ENCODE measurements at regions not wholly inside any gene's neighbourhood (a gene's known extent, or its start where the extent isn't known, plus 50 kb on each side); places are given as distances from the start of the nearest gene placed in this dataset.
"Not testable (repeated sequence)": the region's sequence is repeated elsewhere in the genome, so short reads cannot be mapped to it uniquely, and the experiment has no call there.

DNA sequence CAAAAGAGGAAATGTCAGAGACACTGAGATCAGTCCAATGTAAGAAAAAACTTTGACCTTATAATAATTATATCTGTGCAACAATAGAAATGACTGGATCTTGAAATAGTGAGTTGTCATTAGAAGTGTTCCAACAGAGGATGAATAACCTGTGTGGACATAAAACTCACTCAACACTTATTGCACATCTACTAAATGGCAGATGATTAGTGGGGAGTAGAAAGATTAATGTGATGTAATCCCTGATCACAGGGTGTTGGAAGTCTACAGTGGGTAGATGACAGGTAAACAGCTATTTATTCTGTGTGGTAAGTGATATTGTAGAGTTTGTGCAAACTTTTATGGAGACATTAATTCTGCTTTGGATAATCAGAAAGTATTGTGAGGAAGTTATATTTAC lies 177.3 kb upstream of the HMHB1 start:
- TF ChIP-seq, protein P1, sequence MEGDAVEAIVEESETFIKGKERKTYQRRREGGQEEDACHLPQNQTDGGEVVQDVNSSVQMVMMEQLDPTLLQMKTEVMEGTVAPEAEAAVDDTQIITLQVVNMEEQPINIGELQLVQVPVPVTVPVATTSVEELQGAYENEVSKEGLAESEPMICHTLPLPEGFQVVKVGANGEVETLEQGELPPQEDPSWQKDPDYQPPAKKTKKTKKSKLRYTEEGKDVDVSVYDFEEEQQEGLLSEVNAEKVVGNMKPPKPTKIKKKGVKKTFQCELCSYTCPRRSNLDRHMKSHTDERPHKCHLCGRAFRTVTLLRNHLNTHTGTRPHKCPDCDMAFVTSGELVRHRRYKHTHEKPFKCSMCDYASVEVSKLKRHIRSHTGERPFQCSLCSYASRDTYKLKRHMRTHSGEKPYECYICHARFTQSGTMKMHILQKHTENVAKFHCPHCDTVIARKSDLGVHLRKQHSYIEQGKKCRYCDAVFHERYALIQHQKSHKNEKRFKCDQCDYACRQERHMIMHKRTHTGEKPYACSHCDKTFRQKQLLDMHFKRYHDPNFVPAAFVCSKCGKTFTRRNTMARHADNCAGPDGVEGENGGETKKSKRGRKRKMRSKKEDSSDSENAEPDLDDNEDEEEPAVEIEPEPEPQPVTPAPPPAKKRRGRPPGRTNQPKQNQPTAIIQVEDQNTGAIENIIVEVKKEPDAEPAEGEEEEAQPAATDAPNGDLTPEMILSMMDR (IDR thresholded peaks at IDR 0.05; ENCODE audit: extremely low read depth, missing control alignments) = no peak
- DNase-seq (ENCODE audit: low spot score) = no peak

DNA sequence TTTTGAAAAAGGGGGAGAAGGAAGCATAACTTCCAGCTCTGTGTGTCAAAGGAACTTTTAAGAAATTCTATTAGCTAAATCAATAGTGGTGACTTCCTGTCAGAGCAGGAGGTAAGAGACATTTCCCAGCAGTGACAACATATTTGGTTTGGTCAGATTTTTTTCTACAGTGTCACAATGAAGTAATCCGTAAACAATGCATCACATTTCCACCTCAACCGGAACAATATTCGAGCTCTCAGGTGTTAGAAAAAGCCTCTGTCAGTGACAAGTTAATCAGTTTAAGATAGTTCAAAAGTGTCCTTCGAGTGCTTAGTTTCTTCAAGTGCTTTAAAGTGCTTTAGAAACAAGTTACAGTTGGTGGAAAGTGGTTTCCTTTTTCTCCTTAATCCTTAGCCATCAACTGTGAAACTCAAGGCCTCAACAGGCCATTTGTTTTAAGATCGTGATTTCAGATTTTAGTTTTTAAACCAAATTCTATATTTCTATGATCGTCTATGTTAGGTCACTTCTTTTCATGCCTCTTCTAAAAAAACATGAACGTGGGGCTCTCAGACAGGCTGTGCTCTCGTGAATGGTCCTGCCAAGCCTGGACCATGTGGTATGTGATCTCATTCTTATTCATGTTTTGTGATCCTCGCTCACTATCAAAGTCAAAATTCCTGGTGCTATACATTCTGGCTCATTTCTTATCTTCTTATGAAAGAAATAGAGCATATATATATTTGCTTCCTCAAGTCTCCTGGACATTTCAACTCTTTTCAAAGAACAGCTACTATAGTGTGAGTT lies 181.9 kb upstream of the HMHB1 start:
- TF ChIP-seq, protein P1 (IDR thresholded peaks at IDR 0.05; ENCODE audit: extremely low read depth, missing control alignments) = no peak
- DNase-seq (ENCODE audit: low spot score) = no peak

DNA sequence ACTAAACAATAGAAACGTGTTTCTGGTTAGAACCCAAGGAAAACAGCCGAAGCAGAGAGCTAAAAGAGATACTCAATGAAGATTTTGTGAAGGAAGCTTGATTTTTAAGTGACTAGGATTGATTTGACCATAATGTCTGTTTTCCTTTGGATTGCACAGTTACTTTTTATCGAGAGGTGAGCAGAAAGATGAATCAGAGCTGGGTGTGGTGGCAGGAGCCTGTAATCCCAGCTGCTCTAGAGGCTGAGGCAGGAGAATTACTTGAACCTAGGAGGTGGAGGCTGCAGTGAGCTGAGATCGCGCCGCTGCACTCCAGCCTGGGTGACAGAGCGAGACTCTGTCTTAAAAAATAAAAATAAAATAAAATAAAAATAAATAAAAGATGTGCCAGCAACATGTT lies 186.9 kb upstream of the HMHB1 start:
- DNase-seq (ENCODE audit: low spot score) = not testable (repeated sequence)

DNA sequence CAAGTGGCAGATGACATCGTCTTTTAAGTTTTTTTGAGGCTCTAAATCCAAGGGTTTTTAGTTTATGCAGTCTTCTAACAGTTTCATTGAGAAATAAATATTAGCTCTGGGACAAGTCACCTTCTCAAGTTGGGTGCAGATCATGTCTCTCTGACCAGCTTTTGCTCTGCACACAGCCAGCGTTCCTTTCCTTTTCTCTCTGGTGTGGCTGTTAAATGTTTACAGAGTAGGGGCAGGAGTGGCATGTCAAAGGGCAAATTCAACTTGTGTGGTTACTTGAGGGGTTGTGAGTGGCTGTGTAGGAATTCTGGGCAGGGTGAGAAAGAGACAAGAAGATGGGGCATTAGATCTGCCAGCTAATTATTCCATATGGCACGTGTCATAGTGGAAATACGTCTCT lies 187.5 kb upstream of the HMHB1 start:
- TF ChIP-seq, protein P1 (IDR thresholded peaks at IDR 0.05; ENCODE audit: extremely low read depth, missing control alignments) = no peak
- DNase-seq (ENCODE audit: low spot score) = no peak

DNA sequence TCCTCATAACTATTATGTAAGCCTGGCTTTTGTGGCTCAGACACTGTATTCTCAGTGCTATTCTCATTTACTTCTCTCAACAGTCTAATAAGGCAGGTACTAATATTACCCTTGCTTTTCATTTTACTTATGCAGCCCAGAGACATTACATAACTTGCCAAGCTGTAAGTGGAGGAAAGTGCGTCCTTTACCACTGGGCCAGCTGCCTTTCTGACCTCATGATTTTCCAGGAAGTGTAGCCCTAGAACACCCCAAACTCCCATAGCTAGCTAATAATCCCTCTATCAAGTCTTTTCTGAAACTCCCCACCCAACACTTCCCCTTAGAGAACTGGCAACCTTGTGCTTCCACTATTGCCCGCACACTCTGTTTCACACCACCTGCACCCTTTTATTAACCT lies 192.9 kb upstream of the HMHB1 start:
- no peak for DNase-seq (ENCODE audit: low spot score)
- TF ChIP-seq, protein P1 (IDR thresholded peaks at IDR 0.05; ENCODE audit: extremely low read depth, missing control alignments) = no peak

DNA sequence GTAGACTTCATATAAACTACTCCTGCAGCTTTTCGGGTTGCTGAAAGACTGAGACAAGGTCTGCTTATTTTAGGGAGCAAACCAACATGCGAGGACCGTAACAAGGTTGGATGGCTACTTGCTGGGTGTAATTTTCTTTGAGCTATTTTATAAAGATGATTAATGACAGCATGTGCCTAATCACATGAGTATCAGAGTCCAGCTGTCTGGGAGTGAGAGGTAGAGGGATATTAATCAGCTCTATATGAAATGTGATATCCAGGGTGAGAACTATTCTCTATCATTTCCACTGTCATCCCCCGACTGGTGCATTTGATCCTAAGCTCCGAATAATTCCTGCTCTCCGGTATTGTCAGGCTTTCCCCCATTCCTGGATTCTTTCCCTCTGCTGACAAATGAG lies 193.8 kb upstream of the HMHB1 start:
- TF ChIP-seq, protein P1 (IDR thresholded peaks at IDR 0.05; ENCODE audit: extremely low read depth, missing control alignments) = no peak
- no peak for DNase-seq (ENCODE audit: low spot score)

DNA sequence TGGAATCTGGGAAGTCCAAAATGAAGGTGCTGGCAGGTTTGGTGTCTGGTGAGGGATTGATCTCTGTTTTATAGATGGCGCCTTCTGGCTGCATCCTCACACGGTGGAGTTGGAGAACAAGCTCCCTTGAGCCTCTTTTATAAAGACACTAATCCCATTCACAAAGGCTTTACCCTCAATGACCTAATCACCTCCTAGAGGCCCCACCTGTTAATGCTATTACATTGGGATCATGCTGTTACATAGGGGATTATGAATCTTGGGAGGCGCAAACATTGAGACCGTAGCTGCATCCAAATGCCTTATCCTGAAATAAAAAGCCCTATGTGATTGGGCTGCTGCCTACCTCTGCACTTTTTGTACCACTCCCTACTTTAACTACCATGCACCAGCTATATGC lies 197.1 kb upstream of the HMHB1 start:
- TF ChIP-seq, protein P1 (IDR thresholded peaks at IDR 0.05; ENCODE audit: extremely low read depth, missing control alignments) = no peak

DNA sequence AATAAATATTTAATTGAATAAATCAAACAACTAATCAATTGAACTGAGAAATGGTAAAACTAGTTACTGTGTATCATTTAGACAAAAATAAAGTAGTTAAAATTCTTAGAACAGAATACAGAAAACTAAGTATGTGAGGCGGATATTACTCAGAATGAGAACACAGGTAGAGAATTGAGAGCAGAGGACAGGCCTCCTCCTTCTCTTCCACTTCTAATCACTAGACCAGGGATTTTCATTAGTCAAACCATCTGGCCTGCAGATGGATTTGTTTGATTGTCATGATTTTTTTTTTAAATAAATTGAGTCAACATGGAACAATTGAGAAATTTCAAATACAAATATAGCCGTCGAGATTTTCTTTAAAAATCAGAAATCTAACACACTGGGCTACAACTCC lies 198.6 kb upstream of the HMHB1 start:
- TF ChIP-seq, protein P1 (IDR thresholded peaks at IDR 0.05; ENCODE audit: extremely low read depth, missing control alignments) = no peak
- no peak for DNase-seq (ENCODE audit: low spot score)

More for the DNA sequence above, 197.1 kb upstream of the HMHB1 start:
- DNase-seq (ENCODE audit: low spot score) = no peak

Data from GM20000 (cell line).